Neural progenitor cell (in vitro differentiated cells): ENCODE measurements at regions not wholly inside any gene's neighbourhood (a gene's known extent, or its start where the extent isn't known, plus 50 kb on each side); places are given as distances from the start of the nearest gene placed in this dataset.

Experiments
- DNase-seq: peaks from one replicate; pipeline ENCODE4 v3.0.0-alpha.2; 2016; ENCODE audit warnings: low spot score
- H2AFZ ChIP-seq: fragments of 200-600 bp; sonication (generic); replicated peaks from 2 replicates; pipeline ENCODE4 v1.6.1; 2016; ENCODE audit warnings: antibody characterized with exemption
- H3F3A ChIP-seq: fragments of 200-600 bp; sonication (generic); 2 replicates; pipeline ENCODE4 v1.6.1; 2016; ENCODE audit warnings: antibody characterized with exemption, low read depth
- H3K27ac ChIP-seq: fragments of 200-600 bp; sonication (generic); 2 replicates; pipeline ENCODE4 v1.5.1; 2016; ENCODE audit warnings: mild to moderate bottlenecking
- H3K27me3 ChIP-seq: fragments of 200-600 bp; sonication (generic); 2 replicates; pipeline ENCODE4 v1.6.1; 2016; ENCODE audit warnings: mild to moderate bottlenecking, moderate library complexity
- H3K36me3 ChIP-seq: fragments of 200-600 bp; sonication (generic); 2 replicates; pipeline ENCODE4 v1.5.1; 2016
- H3K4me1 ChIP-seq: fragments of 200-600 bp; sonication (generic); 2 replicates; pipeline ENCODE4 v1.6.1; 2016; ENCODE audit warnings: mixed run types
- H3K4me2 ChIP-seq: fragments of 200-600 bp; sonication (generic); 2 replicates; pipeline ENCODE4 v1.6.1; 2016
- H3K4me3 ChIP-seq: fragments of 200-600 bp; sonication (generic); 2 replicates; pipeline ENCODE4 v1.5.1; 2016
- H3K79me2 ChIP-seq: fragments of 200-600 bp; sonication (generic); 2 replicates; pipeline ENCODE4 v1.6.1; 2016; ENCODE audit warnings: low read depth
- H3K9ac ChIP-seq: fragments of 200-600 bp; sonication (generic); 2 replicates; pipeline ENCODE4 v1.6.1; 2016
- H3K9me3 ChIP-seq: fragments of 200-600 bp; sonication (generic); 2 replicates; pipeline ENCODE4 v1.5.1; 2016; ENCODE audit warnings: low read depth
- H4K20me1 ChIP-seq: fragments of 200-600 bp; sonication (generic); 2 replicates; pipeline ENCODE4 v1.6.1; 2016; ENCODE audit warnings: low read depth
- H3K27ac Mint-ChIP-seq: 3 replicates; pipeline ENCODE4 v1.8.0; 2021; ENCODE audit warnings: mixed read lengths
- H3K27me3 Mint-ChIP-seq: 2 replicates; pipeline ENCODE4 v1.8.0; 2022; ENCODE audit warnings: low read depth, mild to moderate bottlenecking, inconsistent platforms, moderate library complexity, mixed read lengths; ENCODE audit not compliant: insufficient read depth
- H3K36me3 Mint-ChIP-seq: 3 replicates; pipeline ENCODE4 v1.8.0; 2021; ENCODE audit warnings: mixed read lengths
- H3K4me1 Mint-ChIP-seq: 3 replicates; pipeline ENCODE4 v1.8.0; 2021; ENCODE audit warnings: mixed read lengths
- H3K4me3 Mint-ChIP-seq: 3 replicates; pipeline ENCODE4 v1.8.0; 2021; ENCODE audit warnings: mild to moderate bottlenecking, moderate library complexity, mixed read lengths
- H3K9me3 Mint-ChIP-seq: 3 replicates; pipeline ENCODE4 v1.8.0; 2020; ENCODE audit warnings: mixed read lengths
- CTCF ChIP-seq: fragments of 200-600 bp; sonication (generic); IDR thresholded peaks from 2 replicates; pipeline ENCODE4 v1.5.1; 2017; ENCODE audit warnings: antibody characterized with exemption, mild to moderate bottlenecking
- EZH2 ChIP-seq: fragments of 200-600 bp; sonication (generic); IDR thresholded peaks from 2 replicates; pipeline ENCODE4 v1.6.1; 2017; ENCODE audit warnings: antibody characterized with exemption, mild to moderate bottlenecking, moderate library complexity
- EZH2phosphoT487 ChIP-seq: fragments of 200-600 bp; sonication (generic); IDR thresholded peaks from 2 replicates; pipeline ENCODE4 v1.6.1; 2017; ENCODE audit warnings: antibody characterized with exemption

- Histone ChIP-seq H3K9me3 (no peaks in the 10 kb centered on the region), H3K79me2 (no peaks in the 10 kb centered on the region), H3K27ac (no peak overlapping the region), H3K4me1 (peaks cover 12% of the 10 kb centered on the region), H3K36me3 (no peaks in the 10 kb centered on the region), H4K20me1 (no peaks in the 10 kb centered on the region), H2AFZ (no peak overlapping the region), H3K27me3 (no peaks in the 10 kb centered on the region), H3K9ac (no peak overlapping the region), H3K4me3 (no peak overlapping the region), H3K4me2 (no peak overlapping the region), H3F3A (no peaks in the 10 kb centered on the region)
- TF ChIP-seq CTCF (no peak), EZH2 (no peak), EZH2phosphoT487 (no peak)
- Mint-ChIP-seq H3K27me3 (peaks cover 10% of the 10 kb centered on the region), H3K27ac (no peak overlapping the region), H3K36me3 (peaks cover 3% of the 10 kb centered on the region), H3K4me1 (peaks cover 28% of the 10 kb centered on the region), H3K4me3 (no peak overlapping the region), H3K9me3 (peaks cover 16% of the 10 kb centered on the region)
- no peak for DNase-seq
These were observed 538.8 kb downstream of the TCERG1L start for GRCh38 chr10:130772676-130773075.

GRCh38 chr10:130773941-130774340, 537.6 kb downstream of the TCERG1L start:
- Histone ChIP-seq H4K20me1 (no peaks in the 10 kb centered on the region), H3K27me3 (no peaks in the 10 kb centered on the region), H3K4me2 (no peak overlapping the region), H3K79me2 (no peaks in the 10 kb centered on the region), H3K4me1 (peaks cover 12% of the 10 kb centered on the region), H2AFZ (no peak overlapping the region), H3F3A (no peaks in the 10 kb centered on the region), H3K4me3 (no peak overlapping the region), H3K9me3 (no peaks in the 10 kb centered on the region), H3K9ac (no peak overlapping the region), H3K27ac (no peak overlapping the region), H3K36me3 (no peaks in the 10 kb centered on the region)
- peaks cover 6% of the 10 kb centered on the region for H3K27me3 Mint-ChIP-seq
- no peak overlapping the region for H3K4me3 Mint-ChIP-seq
- no peaks in the 10 kb centered on the region for H3K36me3 Mint-ChIP-seq
- TF ChIP-seq EZH2phosphoT487 (no peak), EZH2 (no peak), CTCF (no peak)
- DNase-seq, result no peak
- H3K4me1 Mint-ChIP-seq, result peaks cover 28% of the 10 kb centered on the region
- no peak overlapping the region for H3K27ac Mint-ChIP-seq
- H3K9me3 Mint-ChIP-seq, result peaks cover 7% of the 10 kb centered on the region

- H3K9ac ChIP-seq, result no peak overlapping the region
- no peaks in the 10 kb centered on the region for H4K20me1 ChIP-seq
- no peak overlapping the region for H3K4me3 ChIP-seq
- H3K4me2 ChIP-seq, result no peak overlapping the region
- H3K27me3 ChIP-seq, result no peaks in the 10 kb centered on the region
- H3K4me3 Mint-ChIP-seq, result no peak overlapping the region
- no peak overlapping the region for H3K27ac ChIP-seq
- H3K36me3 ChIP-seq, result no peaks in the 10 kb centered on the region
- H3K36me3 Mint-ChIP-seq, result no peaks in the 10 kb centered on the region
- no peak overlapping the region for H2AFZ ChIP-seq
- no peak for DNase-seq
- no peaks in the 10 kb centered on the region for H3K9me3 ChIP-seq
- H3K27me3 Mint-ChIP-seq, result peaks cover 6% of the 10 kb centered on the region
- peaks cover 28% of the 10 kb centered on the region for H3K4me1 Mint-ChIP-seq
- H3K4me1 ChIP-seq, result peaks cover 12% of the 10 kb centered on the region
- TF ChIP-seq EZH2, result no peak
- TF ChIP-seq EZH2phosphoT487, result no peak
- TF ChIP-seq CTCF, result no peak
- H3K79me2 ChIP-seq, result no peaks in the 10 kb centered on the region
- H3K27ac Mint-ChIP-seq, result no peak overlapping the region
- peaks cover 3% of the 10 kb centered on the region for H3K9me3 Mint-ChIP-seq
- H3F3A ChIP-seq, result no peaks in the 10 kb centered on the region
These were observed 536.6 kb downstream of the TCERG1L start for GRCh38 chr10:130774871-130775270.

- Histone ChIP-seq H3K36me3 (no peaks in the 10 kb centered on the region), H3K4me3 (no peak overlapping the region), H3K4me2 (no peak overlapping the region), H4K20me1 (no peaks in the 10 kb centered on the region), H3K9ac (no peak overlapping the region), H3K27ac (no peak overlapping the region), H2AFZ (no peak overlapping the region), H3F3A (no peaks in the 10 kb centered on the region), H3K27me3 (no peaks in the 10 kb centered on the region), H3K79me2 (no peaks in the 10 kb centered on the region), H3K4me1 (peaks cover 12% of the 10 kb centered on the region), H3K9me3 (no peaks in the 10 kb centered on the region)
- H3K9me3 Mint-ChIP-seq, result peaks cover 3% of the 10 kb centered on the region
- DNase-seq, result no peak
- TF ChIP-seq EZH2, result no peak
- TF ChIP-seq CTCF, result no peak
- TF ChIP-seq EZH2phosphoT487, result no peak
- H3K4me1 Mint-ChIP-seq, result peaks cover 28% of the 10 kb centered on the region
- H3K27ac Mint-ChIP-seq, result no peak overlapping the region
- H3K27me3 Mint-ChIP-seq, result peaks cover 6% of the 10 kb centered on the region
- no peaks in the 10 kb centered on the region for H3K36me3 Mint-ChIP-seq
- H3K4me3 Mint-ChIP-seq, result no peak overlapping the region
These were observed 536.2 kb downstream of the TCERG1L start for GRCh38 chr10:130775311-130775710.
